Upper lobe of left lung (tissue), 4 donors: ENCODE measurements at regions not wholly inside any gene's neighbourhood (a gene's known extent, or its start where the extent isn't known, plus 50 kb on each side); places are given as distances from the start of the nearest gene placed in this dataset.

Experiments
- CTCF ChIP-seq, 6 experiments: fragments of 450-650 bp in 4 of 6; fragments of 200-600 bp in 2 of 6; sonication (generic) in 2 of 6; IDR thresholded peaks; one replicate each; pipeline ENCODE4 v1.5.1; 2016 to 2019; ENCODE audit warnings: antibody characterized with exemption in 6 of 6
- EP300 ChIP-seq, 4 donors: sonication (generic); formaldehyde crosslinking; IDR thresholded peaks; one replicate each; pipeline ENCODE4 v1.5.1; 2017; ENCODE audit warnings: antibody characterized with exemption in 4 of 4, control low read depth in 2 of 4
- POLR2A ChIP-seq, 4 donors: fragments of 450-650 bp; IDR thresholded peaks; one replicate each; pipeline ENCODE4 v1.5.1; 2016 to 2017; ENCODE audit warnings: antibody characterized with exemption in 4 of 4, mild to moderate bottlenecking in 2 of 4
- POLR2AphosphoS5 ChIP-seq, 2 donors: sonication (generic); formaldehyde crosslinking; IDR thresholded peaks; one replicate each; pipeline ENCODE4 v1.5.1; 2017; ENCODE audit warnings: antibody characterized with exemption in 2 of 2

DNA sequence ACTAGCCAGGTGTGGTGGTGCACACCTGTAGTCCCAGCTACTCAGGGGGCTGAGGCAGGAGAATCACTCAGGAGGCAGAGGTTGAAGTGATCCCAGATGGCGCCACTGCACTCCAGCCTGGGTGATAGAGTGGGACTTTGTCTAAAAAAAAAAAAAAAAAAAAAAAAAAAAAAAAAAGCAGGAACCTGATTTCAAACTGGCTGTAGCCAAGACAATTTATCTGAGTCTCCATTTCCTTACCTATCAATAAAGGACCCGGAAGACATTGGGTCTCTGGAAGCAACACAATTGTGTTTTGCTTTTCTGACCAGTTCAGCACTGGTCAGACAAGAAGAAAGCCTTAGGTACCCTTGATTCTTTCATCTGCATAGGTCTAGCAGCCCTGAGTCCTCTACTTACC lies 491.0 kb downstream of the TBC1D4 start:
- TF ChIP-seq CTCF (IDR thresholded peaks at IDR 0.05) (no peak), POLR2AphosphoS5 (IDR thresholded peaks at IDR 0.05) (no peak), POLR2A (IDR thresholded peaks at IDR 0.05) (no peak), EP300 (IDR thresholded peaks at IDR 0.05) (no peak)
